NCI-H1930 (cell line): ENCODE measurements at regions not wholly inside any gene's neighbourhood (a gene's known extent, or its start where the extent isn't known, plus 50 kb on each side); places are given as distances from the start of the nearest gene placed in this dataset.

Experiments used
- DNase-seq, 2 experiments: peaks; one replicate each; lab custom pipeline; 2025; lab: John Stamatoyannopoulos, UW

GRCh38 chr9:79877943-79878602 lies 306.3 kb downstream of the TLE4 start:
- DNase-seq = no peak

DNA sequence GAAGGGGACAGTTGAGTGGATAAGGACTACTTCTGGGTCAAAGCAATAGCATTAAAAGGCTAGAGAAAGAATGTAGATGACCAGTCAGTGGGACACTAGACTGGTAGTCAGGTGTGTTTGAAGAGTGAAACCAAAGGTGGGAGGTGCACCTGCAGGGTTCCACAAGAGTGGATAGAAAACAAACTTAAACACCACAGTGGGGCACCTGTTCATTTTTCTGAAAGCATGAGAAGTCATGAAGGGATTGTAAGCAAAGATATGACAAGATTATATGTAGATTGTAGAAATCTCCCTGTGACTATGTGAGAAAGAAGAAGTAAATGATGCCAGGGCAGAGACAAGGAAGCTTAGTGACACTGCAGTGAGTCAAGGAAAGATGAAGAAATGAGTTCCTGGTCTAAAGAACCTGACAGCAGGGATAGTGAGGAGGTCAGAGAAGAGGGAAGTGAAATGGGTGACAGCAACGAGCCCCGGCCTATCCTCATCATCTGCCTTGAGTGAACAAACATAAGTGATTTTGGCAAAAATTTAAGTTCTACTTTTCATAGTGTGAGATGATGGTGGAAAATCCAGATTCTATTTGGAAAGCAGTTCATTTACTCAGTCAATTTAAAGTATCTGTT lies 296.9 kb downstream of the TLE4 start:
- no peak for DNase-seq

DNA sequence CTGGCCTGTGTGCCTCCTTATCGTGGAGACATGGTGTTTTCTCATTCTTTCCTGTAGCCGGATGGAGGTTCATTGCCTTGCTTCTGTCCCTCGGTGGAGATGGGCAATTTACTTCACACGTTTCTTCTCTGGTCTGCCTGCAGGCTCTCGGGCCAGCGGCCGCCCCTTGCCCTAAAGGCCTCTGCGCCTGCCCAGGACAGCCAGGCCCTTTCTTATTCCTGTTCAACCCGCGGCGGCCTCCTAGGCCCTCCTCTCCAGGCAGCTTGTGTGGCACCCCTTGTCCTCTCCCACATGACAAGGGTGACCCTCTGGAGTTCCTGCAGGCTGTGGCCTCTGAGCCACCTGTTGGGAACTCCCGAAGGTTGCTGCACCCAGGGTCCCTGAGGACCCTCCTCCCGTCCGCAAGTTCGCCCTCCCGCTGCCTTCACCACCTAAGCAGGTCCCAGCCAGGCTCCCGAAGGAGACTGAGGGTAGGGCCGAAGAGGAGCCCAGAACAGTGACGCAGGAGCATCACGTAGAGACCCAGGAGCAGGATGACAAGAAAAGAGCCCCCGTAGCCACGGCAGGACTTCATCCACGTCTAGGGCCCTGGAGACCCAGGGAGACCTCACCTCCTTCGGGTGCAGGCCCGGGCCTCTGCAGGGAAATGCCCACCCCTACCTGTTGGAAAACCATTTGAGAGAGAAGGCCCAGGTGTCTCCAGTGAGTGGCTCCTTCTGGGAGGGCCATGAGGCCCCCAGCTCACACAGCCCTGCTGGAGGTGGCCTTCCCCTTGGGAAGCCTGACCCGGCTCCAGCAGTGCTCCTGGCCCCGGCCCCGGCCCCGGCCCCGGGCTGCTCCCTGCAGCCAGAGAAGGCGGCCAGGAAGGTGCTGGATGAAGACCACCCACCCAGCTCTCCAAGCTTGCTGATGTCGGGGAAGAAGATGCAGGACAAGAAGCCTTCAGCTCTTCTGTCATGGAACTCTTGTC lies 291.4 kb downstream of the TLE4 start:
- DNase-seq = no peak

DNA sequence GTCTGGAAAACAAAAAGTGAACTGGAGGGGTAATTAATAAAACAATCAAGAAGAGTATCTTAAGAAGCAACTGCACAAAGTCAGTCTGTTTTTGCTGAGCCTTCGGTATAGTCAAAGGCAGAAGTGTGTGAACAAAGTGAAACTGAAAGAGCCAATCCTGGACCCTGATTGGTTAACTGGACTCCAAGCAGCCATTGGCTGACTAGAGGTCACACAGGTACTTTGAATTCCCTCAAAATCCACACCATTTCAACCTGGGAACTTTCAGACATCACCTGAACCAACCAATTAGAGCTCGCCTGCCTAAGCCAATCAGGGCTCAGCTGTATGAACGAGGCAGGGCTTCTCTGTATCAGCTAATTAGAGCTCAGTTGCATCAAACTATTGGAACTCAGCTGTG lies 286.7 kb downstream of the TLE4 start:
- no peak for DNase-seq

DNA sequence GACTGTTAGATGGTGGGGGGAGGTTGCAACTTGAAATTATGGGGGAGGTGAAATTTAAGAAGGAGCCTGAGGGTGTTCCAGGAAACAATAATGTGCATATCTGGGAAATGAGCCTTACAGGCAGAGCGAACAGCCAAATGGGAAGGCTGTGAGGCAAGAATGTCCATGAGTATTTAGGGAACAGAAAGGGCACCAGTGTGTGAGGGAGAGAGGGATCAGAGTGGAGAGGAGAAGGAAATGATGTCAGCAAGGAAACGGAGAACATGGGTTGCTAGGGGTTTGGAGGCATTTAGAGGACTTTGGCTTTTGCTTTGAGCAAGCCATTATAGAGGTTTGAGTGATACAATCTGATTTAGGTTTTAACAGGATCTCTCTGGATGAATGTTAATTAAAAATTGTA lies 285.4 kb downstream of the TLE4 start:
- no peak for DNase-seq

DNA sequence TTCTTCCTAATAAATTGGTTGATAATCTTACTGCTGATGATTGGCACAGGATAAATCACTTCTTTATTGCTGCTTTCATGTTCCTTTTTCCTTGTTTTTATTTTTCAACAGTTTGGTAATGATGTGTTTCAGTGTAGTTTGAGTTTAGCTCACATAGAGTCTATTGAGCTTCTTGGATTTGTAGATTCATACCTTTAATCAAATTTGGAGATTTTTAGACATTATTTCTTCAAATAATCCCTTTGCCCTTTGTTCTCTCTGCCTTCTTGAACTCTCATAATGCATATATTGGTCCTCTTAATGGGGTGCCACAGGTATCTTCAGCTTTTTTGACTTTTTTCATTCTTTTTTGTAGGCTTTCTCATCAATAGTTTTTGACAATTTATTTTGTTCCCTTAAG lies 275.3 kb downstream of the TLE4 start:
- no peak for DNase-seq

DNA sequence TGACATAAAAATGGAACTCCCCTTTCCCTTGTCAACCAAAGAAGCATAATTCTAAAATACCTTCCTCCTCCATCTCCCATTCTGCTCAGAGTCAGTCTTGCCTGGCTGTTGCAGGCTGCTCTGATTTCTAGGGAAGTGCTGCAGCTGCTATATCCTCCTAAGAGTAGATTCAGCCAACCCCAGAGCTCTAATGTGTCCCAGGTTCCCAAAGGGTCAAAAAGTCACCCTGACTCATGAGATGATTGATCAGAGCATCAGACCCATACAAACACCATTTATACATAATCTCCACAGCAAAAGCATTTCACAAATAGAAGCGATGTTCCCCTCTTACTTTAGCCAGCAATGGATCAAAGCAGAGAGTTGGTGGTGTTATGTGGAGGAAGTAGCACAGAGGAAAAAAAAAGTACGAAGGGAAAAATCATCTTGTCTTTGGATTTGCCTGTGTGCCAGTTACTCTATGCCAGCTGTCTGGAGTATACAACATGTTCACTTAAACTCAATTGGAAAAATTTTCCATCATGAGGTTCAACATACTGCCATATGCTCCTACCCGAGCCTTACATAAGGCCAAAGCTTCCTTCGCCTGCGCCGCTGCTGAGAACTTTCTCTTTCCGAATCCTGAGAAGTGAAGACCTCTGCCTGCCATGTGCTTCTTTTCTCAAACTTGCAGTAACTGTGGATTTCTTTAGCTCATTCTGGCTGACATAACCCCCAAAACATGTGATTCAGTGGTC lies 258.0 kb downstream of the TLE4 start:
- no peak for DNase-seq

GRCh38 chr9:79824265-79824664 lies 252.5 kb downstream of the TLE4 start:
- no peak for DNase-seq

DNA sequence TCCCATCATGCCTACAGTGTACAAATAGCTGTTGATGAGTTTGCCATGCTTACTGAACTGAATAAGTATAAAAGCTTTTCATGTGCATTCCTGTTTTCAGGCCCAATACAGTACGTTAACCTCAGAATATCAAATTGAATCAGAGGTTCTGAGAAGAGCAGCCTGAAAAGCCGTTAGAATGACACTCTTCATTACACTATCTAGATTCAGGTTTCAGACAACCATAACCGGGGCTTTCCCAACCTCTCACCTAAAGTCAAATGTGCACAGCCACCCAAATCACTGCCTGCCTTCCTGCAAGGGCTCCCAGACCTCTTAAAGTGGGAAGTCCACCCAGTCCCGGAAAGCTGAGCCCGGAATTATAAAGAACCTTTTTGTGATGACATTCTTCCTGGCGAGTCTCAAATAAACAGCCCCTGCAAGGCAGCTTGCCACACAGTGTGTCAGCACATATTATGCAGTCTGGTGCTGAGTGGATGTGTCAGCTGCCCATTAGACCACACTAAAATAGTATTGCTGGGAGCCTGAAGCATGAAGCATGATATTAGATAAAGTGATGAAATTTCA lies 245.8 kb downstream of the TLE4 start:
- no peak for DNase-seq

GRCh38 chr9:79813258-79813638 lies 241.5 kb downstream of the TLE4 start:
- DNase-seq = no peak

DNA sequence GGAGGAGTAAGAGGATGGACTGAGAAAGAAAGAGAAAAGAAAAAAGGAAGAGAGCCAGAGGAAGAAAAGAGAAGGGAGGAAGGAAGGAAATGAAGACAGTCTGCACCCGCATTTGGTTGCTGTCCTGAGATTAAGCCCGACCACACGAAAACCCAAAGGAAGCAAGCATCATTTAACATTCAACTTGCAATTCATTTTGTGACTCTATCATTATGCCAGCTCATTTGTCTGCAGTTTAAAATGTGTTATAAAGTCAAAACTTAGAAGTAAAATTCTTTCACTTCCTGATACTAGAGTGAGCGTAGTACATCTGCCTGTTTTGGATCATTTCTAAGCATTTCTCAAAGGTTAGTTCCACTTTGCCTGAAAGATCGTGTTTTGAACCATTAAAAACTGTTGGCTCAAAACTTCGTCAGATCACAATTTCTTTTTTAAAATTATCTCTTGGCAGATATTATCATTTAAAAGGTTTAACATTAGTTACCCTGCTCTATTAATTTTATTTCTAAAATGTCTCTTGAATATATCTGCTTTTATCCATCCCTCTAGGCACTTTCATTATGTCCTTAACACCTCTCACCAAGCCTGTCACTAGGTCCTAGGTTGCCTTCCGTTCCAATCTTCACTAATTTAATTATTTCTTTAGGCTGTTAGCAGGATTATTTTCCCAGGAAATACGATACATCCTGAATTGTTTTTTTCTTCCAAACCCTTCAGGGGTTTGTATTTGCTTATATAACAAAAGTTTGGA lies 240.9 kb downstream of the TLE4 start:
- no peak for DNase-seq

DNA sequence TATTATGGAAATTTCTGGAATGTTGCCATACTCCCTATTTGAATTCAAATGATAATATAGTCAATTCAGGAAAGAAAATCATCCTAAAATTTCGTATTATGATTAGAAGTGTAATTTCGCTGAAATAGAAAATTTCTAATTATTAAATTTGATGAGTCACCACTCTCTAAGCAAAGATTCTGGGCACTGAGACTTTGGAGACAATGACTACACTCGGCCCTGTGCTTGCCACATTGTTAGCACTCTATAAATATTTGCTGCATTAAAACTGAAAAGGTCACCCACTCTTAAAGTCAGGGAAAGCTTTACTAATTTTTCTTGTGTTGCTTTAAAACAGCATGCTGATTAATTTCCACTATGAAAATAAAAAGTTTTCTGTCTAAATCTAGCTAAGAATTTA lies 240.3 kb downstream of the TLE4 start:
- no peak for DNase-seq

DNA sequence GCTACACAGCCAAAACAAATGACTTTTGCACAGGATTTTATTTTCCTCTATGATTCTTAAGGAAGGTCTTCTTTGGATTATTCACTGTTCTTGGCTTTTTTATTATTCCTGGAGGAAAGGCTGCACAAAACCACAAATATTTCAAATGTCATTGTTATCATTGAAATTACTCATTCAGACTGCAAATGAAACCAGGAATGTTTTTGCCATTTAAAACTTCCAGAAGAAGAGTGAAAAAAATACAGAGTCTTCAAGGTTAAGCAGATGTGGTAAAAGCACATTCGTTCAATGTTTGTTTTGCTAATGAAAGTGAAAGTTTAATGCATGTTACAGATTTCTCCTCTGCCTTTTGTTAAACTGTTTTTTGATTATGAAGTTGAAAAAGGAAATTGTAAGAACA lies 238.2 kb downstream of the TLE4 start:
- DNase-seq = no peak

- DNase-seq = no peak
These were observed 237.6 kb downstream of the TLE4 start for GRCh38 chr9:79809316-79809876.

GRCh38 chr9:79807971-79808370 lies 236.2 kb downstream of the TLE4 start:
- no peak for DNase-seq

- no peak for DNase-seq
These were observed 234.3 kb downstream of the TLE4 start for GRCh38 chr9:79806086-79806485.

GRCh38 chr9:79801459-79801858 lies 229.7 kb downstream of the TLE4 start:
- DNase-seq = no peak

- no peak for DNase-seq
These were observed 228.8 kb downstream of the TLE4 start for GRCh38 chr9:79800578-79800977.

GRCh38 chr9:79799691-79800335 lies 228.0 kb downstream of the TLE4 start:
- DNase-seq = no peak

GRCh38 chr9:79798450-79798849 lies 226.7 kb downstream of the TLE4 start:
- no peak for DNase-seq
